ENCODE measurements at regions not wholly inside any gene's neighbourhood (a gene's known extent, or its start where the extent isn't known, plus 50 kb on each side); places are given as distances from the start of the nearest gene placed in this dataset.
A peak's percentile ranks its signal among the peaks of the same experiment; 100 is the strongest.

DNA sequence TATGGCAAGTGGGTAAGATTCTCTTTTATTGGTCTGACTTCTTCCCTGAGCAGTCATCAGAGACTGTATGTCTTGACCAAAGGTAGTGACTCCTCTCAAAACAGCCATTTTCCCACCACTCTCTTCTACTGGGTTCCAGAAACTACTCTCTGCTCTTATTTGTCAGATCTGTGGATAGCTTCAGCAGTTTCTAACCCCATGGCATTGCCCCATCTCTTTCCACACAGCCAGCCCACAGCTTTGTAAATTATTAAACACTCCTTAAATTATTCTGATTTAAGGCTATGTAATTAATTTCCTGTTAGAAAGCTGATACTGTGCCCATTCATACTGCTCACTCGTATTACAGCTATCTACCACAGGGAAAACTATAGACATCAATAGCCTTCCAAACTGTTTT, 138.4 kb upstream of the CNR1 start:
- no peak for DNase-seq

DNA sequence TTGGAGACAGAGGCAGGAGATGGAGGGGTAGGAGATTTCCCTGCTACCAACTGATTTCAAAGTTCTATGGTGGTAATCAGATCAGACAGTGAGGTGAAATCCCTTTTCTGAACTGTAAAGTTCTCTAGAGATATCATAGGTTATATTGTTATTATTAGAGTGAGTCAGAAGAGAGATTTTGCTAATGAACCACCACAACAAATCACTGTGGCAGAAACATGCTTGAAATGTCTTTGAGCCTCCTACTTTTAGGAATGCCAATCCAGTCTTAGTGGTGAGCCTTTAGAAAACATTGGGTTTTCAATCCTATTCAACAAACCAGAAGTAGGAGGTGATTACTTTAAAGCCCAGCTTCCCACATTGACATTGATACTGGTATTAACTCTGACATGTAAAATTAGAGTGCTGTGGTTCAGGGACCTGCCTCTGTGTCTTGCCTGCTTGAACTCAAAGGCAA, 136.7 kb upstream of the CNR1 start:
- peak; percentile 2 for DNase-seq

DNA sequence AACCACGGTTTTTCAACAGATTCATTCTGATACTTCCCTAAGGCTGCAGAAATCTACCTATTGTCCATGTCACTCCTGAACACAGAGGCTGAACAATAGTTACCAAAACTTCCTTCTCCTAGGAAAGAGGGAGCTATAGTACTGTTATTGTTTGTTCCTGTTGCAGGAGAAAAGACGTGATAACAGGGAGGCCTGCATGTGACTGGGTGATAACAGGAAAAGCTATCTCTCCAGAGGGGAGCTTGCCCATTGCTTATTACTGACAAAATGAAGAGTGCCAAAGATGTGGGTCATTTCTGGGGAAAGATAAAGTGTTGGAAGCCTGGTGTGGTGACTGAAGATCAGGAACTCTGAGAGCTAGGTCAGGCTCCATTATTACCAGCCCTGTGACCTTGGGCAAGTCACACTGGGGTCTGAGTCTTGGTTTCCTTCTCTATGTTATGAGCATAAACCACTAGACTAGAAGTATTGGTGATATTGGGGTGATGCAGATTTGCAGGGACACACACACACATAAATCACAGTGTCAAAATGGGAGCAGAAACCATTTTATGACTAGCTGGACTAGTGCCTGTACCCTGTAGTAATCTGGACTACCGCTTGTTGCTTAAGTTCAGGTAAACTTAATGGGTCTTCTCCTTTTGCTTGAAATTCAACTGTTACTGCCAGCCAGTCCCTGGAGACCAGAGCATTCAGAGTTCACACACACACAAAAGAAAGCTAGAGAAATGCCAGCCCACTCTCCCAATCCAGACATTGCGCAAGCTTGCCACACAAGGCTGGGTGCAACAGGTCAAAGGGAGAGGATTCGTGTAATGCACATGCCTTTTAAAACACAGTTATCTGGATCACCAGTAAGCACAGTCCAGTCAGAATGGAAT, 136.0 kb upstream of the CNR1 start:
- no peak for DNase-seq

DNA sequence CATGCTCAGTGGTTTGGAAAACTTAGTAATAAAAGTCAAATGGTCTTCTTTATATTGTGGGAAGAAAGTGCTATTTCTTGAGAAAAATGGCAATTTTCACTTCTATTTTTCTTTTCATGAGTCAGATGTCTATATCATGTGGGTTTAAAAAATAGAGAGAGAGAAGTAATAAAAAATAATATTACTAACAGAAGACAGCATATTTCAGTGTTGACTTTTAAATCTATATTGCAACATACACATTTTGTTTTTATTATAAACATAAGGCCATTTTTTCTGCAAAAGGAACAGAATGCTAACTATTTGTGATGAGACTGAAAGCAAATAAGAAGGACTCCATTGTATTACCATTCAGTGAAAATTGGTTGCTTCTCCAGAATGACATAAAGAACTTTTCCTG, 135.1 kb upstream of the CNR1 start:
- DNase-seq = no peak

DNA sequence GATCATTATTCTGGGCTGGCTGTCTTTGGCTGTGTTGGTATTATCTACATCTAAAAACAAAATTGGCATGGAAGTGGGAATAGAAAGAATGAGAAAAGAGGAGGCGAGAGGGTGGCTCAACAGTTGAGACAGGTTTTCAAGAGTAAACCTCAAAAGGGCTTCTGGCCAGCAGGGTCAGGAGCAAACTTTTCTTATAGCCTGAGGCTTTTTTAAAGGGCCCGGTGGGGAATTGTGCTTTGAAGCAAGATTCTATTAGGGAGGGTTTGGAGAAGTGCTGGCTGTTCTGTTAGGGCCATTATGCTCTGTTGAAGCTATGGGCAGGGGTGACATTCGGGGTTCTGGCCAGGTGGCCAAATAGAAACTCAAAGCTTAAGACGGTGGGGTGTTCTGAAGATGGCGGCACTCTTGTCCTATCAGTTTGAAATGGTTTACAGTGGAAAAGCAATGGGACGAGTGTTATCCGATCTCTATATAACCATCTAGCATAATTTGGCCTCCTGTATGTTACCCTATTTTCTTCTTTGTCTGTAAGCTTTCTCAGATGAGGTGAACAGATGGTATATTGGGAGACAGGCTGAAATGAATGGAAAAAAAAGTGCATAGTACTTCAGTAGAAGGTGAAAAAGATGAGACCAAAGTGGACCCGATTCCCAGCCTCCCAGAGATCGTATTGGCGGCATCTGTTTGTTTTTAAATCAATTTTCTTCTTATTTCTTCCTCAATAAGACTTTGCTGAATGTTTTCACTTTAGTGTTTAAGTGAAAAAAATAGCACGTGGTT, 132.1 kb upstream of the CNR1 start:
- no peak for DNase-seq

GRCh38 chr6:88296694-88297093, 130.5 kb upstream of the CNR1 start:
- DNase-seq = no peak

DNA sequence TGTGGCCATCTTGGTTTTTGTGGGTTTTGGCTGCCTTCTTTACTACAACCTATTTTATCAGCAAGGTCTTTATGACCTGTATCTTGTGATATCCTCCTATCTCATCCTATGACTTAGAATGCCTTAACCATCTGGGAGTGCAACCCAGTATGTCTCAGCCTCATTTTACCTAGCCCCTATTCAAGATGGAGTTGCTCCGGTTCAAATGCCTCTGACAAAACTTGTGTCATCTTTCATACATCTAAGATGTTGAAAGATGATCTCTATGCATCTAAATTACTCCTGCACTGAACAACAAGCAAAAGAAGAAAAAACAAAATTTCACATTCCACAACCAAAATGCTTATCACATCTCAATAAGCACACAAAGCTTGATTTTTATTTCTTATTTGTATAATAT, 129.5 kb upstream of the CNR1 start:
- no peak for DNase-seq

DNA sequence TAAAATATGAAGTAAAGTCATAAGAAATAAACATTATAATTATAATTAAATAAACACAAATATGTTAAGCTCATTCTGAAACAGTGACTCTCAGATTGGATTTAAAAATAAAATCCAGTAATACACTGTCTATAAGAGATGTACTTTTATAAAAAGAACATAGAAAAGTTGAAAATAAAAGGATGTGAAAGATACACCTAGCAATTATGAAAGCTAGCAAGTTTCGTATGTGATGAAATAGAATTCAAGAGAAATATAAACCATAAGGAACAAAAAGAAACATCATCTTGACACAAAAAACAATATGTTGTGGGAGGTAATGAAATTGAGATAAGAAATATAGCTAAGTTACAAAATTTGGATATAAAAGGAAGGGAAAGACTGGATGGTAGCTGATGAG, 128.6 kb upstream of the CNR1 start:
- DNase-seq = no peak

DNA sequence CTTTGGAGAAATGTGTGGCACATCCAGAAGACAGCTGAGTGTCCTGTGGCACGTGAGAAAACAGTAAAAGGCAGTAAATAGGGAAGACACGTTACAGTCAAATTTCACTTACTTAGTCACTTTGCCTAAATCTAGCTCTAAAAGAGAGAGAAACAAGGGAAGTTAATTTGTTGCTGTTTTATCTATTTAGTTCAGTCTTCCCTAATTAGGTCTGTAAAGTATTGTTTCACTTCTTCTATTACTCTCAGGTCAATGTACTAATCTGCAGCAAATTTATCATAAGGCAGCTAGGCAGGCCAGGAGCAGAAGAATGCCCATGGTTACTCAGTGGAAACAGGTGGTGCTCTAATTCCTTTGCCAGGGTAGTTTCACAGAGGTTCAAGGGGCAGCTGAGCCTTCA, 124.3 kb upstream of the CNR1 start:
- DNase-seq = no peak

DNA sequence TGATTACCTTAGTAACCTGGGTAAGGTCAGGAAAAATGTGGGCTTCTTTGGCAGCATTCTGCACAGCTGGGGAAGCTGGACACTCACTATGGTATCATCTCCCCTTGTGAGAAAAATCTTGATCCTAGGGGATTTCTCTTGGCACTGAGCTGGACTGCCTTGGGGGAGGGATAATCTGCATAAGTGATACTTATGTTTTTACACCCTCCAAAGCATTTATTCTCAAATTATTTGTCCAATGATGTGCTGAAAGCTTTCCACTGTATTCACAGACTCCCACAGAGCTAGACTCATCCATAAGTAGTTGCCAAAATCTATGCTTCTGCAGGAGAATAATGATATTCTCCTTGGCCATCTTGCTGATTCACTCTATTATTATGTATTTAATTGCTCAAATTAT, 121.5 kb upstream of the CNR1 start:
- DNase-seq = no peak

- no peak for DNase-seq
Observed at GRCh38 chr6:88276331-88276730, 110.2 kb upstream of the CNR1 start.

GRCh38 chr6:88268508-88268907, 102.4 kb upstream of the CNR1 start:
- no peak for DNase-seq

DNA sequence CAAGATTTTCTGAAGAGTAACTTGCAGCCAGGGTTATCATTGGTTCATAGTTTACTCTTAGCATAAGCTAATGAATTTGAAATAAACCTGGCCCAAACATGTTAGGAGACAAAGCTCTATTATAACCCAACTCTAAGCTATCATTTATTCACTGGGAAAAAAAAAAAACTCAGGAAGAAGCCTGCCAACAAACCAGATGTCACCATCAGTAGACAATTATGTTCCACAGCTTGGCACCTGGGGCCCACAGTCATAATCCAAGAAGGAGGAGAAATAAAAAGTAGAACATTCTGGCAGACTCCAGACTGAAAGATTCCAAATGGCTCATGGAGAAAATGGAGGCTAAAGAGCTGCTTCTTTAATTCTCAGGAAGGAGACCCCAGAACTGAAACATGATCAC, 100.0 kb upstream of the CNR1 start:
- DNase-seq = no peak

- DNase-seq = no peak
Observed at GRCh38 chr6:88263591-88263990, 97.4 kb upstream of the CNR1 start.

GRCh38 chr6:88262332-88262731, 96.2 kb upstream of the CNR1 start:
- no peak for DNase-seq

- no peak for DNase-seq
Observed at GRCh38 chr6:88251301-88251700, 85.2 kb upstream of the CNR1 start.

- DNase-seq = no peak
Observed at GRCh38 chr6:88248709-88249321, 82.7 kb upstream of the CNR1 start.

DNA sequence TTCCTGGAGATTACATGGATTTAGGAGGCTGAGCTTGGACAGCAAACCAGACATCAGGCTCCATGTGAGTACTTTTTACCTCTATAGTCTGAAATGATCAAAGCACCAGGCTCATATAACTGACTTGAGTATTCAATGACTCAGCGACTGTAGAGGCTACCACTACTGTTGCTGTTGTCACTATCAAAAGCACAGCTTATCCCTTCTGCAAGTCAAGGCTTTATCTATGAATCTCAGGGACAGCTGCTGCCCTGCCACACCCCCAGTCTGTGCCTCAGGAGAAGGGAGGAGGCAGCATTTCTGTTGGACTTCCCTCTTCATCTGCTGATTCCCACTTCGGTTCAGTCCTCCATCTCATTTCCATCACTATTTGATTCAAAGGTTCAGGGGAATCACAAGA, 80.5 kb upstream of the CNR1 start:
- DNase-seq = peak; percentile 96

DNA sequence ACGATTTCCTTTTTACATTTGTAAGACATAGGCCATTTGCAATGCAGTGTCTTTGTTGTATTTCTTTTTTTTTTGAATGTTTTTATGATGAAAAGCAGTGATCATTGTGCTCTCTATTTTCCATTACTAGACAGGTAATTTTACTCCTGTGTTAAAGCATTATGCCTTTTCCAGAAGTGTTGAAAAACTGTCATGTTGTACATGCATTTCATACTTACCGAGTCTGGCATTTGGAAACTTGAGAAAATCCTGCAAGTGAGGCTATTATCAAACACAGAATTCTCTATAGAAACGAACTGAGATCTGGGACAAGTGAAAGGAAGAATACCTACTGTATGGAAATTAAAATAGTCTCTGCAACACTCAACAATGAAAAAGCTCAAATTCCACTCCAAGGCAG, 78.6 kb upstream of the CNR1 start:
- no peak for DNase-seq

DNA sequence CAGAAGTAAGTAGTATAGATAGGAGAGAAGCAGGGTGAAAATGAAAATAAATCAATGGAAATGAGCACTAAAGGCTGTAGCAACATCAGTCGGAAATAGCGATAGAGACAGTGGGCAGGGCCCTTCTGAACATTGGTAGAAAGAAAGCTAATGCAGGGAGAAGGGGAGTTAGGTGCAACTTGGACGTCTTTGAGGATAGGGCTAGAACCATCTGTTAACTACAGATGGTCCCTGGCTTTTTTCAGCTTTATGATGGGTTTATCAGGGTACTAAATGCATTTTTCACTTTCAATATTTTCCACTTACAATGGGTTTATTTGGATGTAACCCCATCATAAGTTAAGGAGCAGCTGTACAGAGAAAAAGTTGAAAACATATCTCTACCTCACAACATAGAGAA, 72.8 kb upstream of the CNR1 start:
- peak; percentile 35 for DNase-seq

DNA sequence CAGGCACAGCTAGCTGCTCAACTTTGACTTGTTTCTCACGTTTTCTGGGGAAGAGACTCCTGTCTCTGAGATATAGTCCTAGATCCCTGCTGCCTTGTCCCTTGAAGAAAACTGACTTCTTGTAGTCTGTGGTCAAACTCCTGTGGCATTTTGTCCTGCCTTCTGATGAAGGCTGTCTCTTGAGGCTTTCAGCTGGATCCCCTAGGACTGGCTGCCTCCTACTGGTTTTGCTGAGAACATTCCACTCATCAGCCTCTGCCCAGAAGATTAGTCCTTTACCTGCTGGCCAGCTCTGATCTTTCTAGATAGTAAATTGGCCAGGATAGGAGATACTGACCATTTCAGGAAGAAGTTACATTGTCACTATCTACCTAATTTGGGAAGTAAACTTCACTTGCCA, 71.9 kb upstream of the CNR1 start:
- DNase-seq = peak; percentile 45

- DNase-seq = no peak
Observed at GRCh38 chr6:88236612-88237360, 70.6 kb upstream of the CNR1 start.

DNA sequence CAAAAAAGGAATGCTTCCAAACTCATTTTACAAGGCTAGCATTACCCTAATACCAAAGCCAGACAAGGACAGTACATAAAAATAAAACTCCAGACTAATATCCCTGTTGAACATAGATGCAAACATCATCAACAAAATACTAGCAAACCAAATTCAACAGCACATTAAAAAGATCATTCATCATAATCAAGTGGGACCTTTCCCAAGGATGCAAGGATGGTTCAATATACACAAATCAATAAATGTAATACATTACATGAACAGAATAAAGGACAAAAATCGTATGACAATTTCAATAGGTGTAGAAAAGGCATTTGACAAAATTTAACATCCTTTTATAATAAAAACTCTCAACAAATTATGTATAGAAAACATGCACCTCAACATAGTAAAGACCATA, 66.6 kb upstream of the CNR1 start:
- DNase-seq = no peak
